ENCODE measurements at regions not wholly inside any gene's neighbourhood (a gene's known extent, or its start where the extent isn't known, plus 50 kb on each side); places are given as distances from the start of the nearest gene placed in this dataset.

DNA sequence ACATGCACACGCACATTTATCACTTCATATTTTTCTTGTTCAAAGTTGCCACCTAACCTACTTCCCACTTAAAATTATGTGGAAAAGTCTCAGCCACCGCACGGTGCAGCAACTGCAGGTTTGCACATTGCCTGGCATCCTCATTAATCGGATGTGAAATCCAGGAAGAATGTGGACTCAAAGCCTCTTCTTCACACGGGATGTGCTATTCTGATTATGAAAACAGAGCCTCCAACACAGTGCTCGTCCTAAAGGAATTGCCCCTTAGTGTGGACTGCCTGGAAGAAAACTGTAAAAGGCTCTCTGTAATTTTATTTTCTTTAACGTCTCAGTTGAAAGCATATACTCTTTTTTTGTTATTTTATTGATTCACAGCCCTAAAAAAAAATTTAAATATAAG lies 1303.5 kb downstream of the EFNB2 start:
- WGBS, 2 donors = 86 to 89% methylated on average over 7 of the region's 7 CpGs
- intact Hi-C loops (cut with DNase I) = no loop called here
- no peaks in the 10 kb centered on the region for H3K9me3 ChIP-seq
- no peak for DNase-seq
- H3K27ac ChIP-seq = no peak overlapping the region
- TF ChIP-seq, protein P1, sequence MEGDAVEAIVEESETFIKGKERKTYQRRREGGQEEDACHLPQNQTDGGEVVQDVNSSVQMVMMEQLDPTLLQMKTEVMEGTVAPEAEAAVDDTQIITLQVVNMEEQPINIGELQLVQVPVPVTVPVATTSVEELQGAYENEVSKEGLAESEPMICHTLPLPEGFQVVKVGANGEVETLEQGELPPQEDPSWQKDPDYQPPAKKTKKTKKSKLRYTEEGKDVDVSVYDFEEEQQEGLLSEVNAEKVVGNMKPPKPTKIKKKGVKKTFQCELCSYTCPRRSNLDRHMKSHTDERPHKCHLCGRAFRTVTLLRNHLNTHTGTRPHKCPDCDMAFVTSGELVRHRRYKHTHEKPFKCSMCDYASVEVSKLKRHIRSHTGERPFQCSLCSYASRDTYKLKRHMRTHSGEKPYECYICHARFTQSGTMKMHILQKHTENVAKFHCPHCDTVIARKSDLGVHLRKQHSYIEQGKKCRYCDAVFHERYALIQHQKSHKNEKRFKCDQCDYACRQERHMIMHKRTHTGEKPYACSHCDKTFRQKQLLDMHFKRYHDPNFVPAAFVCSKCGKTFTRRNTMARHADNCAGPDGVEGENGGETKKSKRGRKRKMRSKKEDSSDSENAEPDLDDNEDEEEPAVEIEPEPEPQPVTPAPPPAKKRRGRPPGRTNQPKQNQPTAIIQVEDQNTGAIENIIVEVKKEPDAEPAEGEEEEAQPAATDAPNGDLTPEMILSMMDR (IDR thresholded peaks at IDR 0.05) = no peak
- no peak for TF ChIP-seq POLR2A (IDR thresholded peaks at IDR 0.05)
- H3K4me3 ChIP-seq (replicated peaks in 1 of 3) = no peak overlapping the region
- no peaks in the 10 kb centered on the region for H3K4me1 ChIP-seq
- H3K36me3 ChIP-seq = no peaks in the 10 kb centered on the region
- no peaks in the 10 kb centered on the region for H3K27me3 ChIP-seq

DNA sequence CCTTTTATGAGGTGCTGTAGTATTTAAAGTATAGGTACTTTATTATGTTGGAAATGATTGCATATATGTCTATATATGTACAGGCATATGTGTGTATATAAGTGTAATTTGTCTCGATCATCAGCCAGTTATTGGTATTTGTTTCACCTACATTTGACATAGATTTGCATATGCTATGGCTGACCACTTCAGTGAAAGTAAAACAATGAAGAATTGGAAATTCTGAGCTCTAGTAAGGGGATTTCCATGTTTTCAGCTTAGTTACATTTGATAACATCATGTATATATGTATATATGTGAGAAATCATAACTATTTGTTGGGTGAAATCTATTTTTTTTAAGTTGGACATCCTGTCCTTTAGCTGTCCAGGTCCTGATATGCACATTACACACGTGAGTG lies 1303.9 kb downstream of the EFNB2 start:
- Histone ChIP-seq H3K9me3 (no peaks in the 10 kb centered on the region), H3K27ac (no peak overlapping the region), H3K27me3 (no peaks in the 10 kb centered on the region), H3K4me1 (no peaks in the 10 kb centered on the region), H3K36me3 (no peaks in the 10 kb centered on the region), H3K4me3 (replicated peaks in 1 of 3) (no peak overlapping the region)
- no peak for DNase-seq
- no peak for TF ChIP-seq POLR2A (IDR thresholded peaks at IDR 0.05)
- TF ChIP-seq, protein P1 (IDR thresholded peaks at IDR 0.05) = no peak
- intact Hi-C loops (cut with DNase I) = no loop called here
- 90 to 93% methylated on average over 2 of the region's 2 CpGs for WGBS, 2 donors

DNA sequence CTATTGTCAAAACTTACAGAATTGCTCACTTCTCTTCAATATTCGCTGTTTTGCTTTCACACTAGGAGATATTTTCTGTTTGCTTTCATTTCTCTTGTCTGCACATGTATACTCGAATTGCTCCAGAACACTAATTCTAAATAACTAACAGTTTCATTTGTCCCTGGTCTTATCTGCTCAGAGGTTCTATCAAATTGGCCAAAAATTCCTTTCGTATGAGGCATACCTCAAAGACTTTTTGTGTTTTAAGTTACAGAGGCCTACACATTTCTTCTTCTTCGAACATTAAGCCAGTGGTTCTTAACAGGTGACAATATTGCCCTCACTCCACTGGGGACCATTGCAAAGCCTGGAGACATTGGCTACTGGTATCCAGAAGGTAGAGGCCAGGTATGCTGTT lies 1314.6 kb downstream of the EFNB2 start:
- Histone ChIP-seq H3K27me3 (no peaks in the 10 kb centered on the region), H3K36me3 (no peaks in the 10 kb centered on the region), H3K4me1 (no peaks in the 10 kb centered on the region), H3K27ac (no peak overlapping the region), H3K9me3 (no peaks in the 10 kb centered on the region), H3K4me3 (replicated peaks in 1 of 3) (no peak overlapping the region)
- no peak for DNase-seq
- TF ChIP-seq POLR2A (IDR thresholded peaks at IDR 0.05) = no peak
- TF ChIP-seq, protein P1 (IDR thresholded peaks at IDR 0.05) = no peak
- intact Hi-C loops (cut with DNase I) = no loop called here
- 91 to 96% methylated on average over 4 of the region's 4 CpGs for WGBS, 2 donors

DNA sequence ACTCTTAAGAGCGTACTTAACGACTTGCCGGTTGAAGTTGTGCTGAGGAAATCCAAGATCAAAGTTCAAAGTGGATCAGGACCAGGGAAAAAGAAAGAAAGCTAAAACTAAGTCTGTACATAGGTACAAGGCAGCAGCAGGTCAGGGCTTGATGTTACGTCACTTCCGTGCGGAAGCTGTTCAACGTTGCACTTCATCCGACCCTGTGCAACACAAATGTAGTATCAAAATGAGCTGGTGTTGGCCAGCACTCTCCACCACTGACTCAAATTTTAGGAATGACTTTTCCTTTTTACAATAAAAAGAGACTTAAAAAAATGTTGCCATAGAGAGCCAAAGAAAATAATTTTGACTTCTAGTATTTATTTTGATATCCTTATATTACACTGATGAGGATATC lies 1315.4 kb downstream of the EFNB2 start:
- no peaks in the 10 kb centered on the region for H3K9me3 ChIP-seq
- H3K4me3 ChIP-seq (replicated peaks in 1 of 3) = no peak overlapping the region
- WGBS, 2 donors = 89 to 90% methylated on average over 8 of the region's 8 CpGs
- no peak for DNase-seq
- intact Hi-C loops (cut with DNase I) = no loop called here
- H3K36me3 ChIP-seq = no peaks in the 10 kb centered on the region
- H3K27ac ChIP-seq = no peak overlapping the region
- TF ChIP-seq, protein P1 (IDR thresholded peaks at IDR 0.05) = no peak
- no peak for TF ChIP-seq POLR2A (IDR thresholded peaks at IDR 0.05)
- H3K4me1 ChIP-seq = no peaks in the 10 kb centered on the region
- H3K27me3 ChIP-seq = no peaks in the 10 kb centered on the region

DNA sequence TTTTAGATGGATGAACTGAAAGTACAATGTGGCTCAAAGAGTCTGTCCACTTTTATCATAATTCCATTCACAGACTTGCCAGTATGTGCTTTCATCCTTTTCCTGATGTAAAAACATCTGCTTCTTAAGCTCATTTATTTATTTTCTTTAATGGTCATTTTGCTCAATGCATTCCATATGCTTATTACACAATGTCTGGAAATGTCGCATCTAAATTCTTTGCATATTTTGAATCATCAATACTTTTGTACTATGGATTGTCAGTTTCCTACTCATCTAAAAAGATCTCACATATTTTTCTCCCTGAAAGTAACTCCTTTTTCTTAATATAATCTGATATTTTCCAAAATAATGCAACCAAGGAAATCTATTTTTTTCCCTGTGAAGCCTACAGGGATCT lies 1315.8 kb downstream of the EFNB2 start:
- Histone ChIP-seq H3K27ac (no peak overlapping the region), H3K4me3 (replicated peaks in 1 of 3) (no peak overlapping the region), H3K27me3 (no peaks in the 10 kb centered on the region), H3K4me1 (no peaks in the 10 kb centered on the region), H3K36me3 (no peaks in the 10 kb centered on the region), H3K9me3 (no peaks in the 10 kb centered on the region)
- no peak for DNase-seq
- TF ChIP-seq POLR2A (IDR thresholded peaks at IDR 0.05) = no peak
- TF ChIP-seq, protein P1 (IDR thresholded peaks at IDR 0.05) = no peak
- 95 to 97% methylated on average over 1 of the region's 1 CpG for WGBS, 2 donors
- intact Hi-C loops (cut with DNase I) = no loop called here

All from thyroid gland (tissue), 4 donors.